AML-193 (cell line): ENCODE measurements at regions not wholly inside any gene's neighbourhood (a gene's known extent, or its start where the extent isn't known, plus 50 kb on each side); places are given as distances from the start of the nearest gene placed in this dataset.
"Not testable (repeated sequence)": the region's sequence is repeated elsewhere in the genome, so short reads cannot be mapped to it uniquely, and the experiment has no call there.

Experiments used
- DNase-seq, 2 experiments: peaks; one replicate each; lab custom pipeline; 2025; lab: John Stamatoyannopoulos, UW

- DNase-seq, result no peak
Observed at GRCh38 chr4:29948451-29948850, 771.7 kb upstream of the PCDH7 start.

GRCh38 chr4:29948858-29949257 lies 771.3 kb upstream of the PCDH7 start:
- no peak for DNase-seq

GRCh38 chr4:29966386-29966785 lies 753.8 kb upstream of the PCDH7 start:
- DNase-seq, result no peak

GRCh38 chr4:29970626-29971025 lies 749.5 kb upstream of the PCDH7 start:
- DNase-seq, result no peak

GRCh38 chr4:29972121-29972520 lies 748.0 kb upstream of the PCDH7 start:
- DNase-seq, result no peak

GRCh38 chr4:29983890-29984289 lies 736.3 kb upstream of the PCDH7 start:
- DNase-seq, result no peak

- DNase-seq, result no peak
Observed at GRCh38 chr4:30001628-30002027, 718.5 kb upstream of the PCDH7 start.

GRCh38 chr4:30002341-30002740 lies 717.8 kb upstream of the PCDH7 start:
- DNase-seq, result no peak

GRCh38 chr4:30005995-30006394 lies 714.2 kb upstream of the PCDH7 start:
- DNase-seq, result no peak

DNA sequence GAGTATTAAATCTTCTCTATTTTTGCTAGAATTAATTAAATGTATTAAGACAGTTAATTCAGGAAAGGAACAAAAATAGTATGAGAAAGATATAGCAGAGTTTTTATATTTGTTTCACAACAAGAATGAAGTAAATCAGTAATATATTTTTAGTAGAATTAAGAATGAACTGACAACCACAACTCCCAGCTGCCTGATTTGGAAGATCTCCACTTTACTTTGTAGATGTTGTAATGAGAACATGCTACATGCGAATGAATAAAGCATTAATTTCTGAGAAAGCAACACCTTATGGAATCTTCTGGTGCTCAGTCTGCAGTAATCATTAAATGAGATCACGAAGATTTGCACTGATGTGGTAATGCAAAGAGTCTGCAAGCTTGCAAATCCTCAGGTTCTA lies 695.6 kb upstream of the PCDH7 start:
- no peak for DNase-seq

- DNase-seq, result no peak
Observed at GRCh38 chr4:30028826-30029225, 691.3 kb upstream of the PCDH7 start.

- no peak for DNase-seq
Observed at GRCh38 chr4:30056016-30056766, 664.0 kb upstream of the PCDH7 start.

GRCh38 chr4:30068234-30068633 lies 651.9 kb upstream of the PCDH7 start:
- no peak for DNase-seq

DNA sequence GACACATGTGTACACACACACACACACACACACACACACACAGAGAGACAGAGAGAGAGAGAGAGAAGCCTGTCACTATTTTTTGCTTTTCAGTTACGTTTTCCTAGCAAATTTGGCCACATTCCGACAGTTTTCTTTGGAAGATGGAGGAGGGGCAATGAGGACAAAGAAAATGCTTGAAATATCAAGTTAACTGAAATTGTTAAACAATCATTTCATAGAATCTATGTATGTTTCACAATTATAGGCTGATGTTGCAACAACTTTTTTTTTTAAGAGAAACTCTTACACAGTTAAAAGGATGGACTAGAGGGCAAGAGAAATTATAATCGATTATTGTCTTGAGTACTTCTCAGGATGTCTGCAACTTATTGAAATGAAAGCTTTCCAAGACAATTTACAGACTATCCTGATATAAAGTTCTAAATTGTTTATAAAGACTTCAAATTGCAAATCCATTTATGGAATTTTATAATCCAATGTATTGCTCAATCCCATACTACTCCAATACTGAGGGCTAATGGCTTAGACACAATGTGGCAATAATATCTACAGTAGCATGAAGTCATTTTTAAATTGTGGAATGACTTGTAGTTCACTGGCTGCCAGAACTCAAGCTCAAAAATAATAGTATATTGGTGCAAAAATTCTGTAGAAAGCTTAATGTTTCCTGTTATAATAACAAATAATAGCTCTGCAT lies 647.0 kb upstream of the PCDH7 start:
- peak; percentile 2 to 3 for DNase-seq

DNA sequence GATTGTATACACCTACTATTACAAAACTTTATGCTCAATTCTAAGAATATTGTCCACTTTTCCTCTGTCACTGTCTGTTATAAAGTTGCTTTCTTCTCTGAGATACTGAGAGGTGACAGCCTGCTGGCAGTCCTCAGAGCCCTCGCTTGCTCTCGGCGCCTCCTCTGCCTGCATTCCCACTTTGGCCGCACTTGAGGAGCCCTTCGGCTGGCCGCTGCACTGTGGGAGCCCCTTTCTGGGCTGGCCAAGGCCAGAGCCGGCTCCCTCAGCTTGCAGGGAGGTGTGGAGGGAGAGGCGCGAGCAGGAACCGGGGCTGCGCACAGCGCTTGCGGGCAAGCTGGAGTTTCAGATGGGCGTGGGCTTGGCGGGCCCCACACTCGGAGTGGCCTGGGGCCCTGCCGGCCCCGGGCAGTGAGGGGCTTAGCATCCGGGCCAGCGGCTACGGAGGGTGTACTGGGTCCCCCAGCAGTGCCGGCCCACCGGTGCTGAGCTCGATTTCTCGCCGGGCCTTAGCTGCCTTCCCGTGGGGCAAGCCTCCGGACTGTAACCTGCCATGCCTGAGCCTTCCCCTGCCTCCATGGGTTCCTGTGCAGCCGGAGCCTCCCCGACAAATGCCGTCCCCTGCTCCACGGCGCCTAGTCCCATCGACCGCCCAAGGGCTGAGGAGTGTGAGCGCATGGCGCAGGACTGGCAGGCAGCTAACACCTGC lies 627.6 kb upstream of the PCDH7 start:
- not testable (repeated sequence) for DNase-seq

GRCh38 chr4:30094887-30095286 lies 625.3 kb upstream of the PCDH7 start:
- no peak for DNase-seq

DNA sequence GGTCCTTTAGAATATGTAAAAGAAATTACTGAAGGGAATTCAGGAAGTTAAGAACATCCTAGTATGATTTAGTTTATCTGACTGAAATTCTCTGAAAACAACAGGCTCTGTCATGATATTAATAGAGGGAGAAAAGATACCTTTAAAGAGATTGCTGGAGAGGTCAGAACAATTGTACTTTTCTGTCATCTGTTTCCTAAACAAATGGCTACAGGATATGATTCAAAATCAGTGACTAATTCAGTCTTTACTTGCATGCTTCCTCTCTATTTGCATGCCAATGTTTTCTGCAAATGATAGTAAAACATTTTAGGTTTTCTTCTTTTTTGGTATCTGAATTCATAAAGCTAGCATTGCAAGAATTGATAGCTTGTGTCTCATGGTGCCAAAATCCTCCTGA lies 616.7 kb upstream of the PCDH7 start:
- DNase-seq, result no peak

DNA sequence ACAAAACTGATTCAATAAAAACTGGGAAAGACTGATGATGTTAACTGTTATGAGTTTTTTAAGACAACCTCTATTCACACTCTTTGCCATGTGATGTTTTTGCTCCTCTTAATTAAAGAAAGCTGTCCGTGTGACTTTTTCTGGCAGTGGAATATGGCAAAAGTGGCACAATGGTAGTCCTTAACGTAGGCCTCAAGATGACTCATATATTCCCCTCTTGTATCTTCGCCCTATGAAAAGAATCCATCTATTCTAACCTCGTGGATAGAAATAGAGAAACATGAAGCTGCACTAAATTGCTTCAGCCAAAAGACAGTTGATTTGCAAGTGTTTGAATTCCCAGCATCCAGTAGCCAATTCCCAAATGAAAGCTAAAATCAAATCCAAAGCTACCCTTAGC lies 603.8 kb upstream of the PCDH7 start:
- no peak for DNase-seq

DNA sequence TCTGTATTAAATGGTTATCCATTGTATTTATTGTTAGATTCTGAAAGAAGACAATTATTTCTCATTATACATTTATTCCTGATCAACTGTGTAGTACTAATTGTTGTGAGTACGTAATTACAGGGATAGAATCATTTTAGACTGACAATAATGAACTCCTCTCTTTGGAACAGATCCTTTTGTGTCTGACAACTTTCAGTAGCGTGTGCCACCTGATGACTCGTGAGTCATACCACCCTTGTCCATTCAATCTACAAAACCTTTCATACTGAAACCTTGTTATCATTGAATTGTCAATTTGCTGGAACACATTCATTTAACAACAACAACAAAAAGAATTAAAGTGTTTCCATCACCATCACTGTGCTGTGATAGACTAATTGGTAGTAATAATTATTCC lies 602.7 kb upstream of the PCDH7 start:
- DNase-seq, result no peak

DNA sequence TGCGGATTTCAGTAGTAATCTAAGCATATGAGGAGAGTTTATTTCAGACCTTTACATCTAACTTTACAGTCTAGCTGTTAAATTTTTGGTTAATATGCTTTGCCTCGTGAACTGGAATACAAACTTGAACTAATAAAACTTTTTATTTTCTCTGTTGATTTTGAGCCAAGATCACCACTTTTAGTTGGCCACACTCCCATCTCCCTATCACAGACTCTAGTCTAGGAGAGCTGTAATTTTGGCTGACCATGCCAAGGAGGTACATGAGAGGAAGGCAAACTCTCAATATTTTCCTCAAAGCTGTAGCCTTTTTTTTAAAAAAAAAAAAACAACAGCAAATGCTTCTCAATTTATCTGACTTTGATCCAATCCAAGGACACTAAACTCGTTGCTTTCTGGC lies 597.5 kb upstream of the PCDH7 start:
- DNase-seq, result no peak

GRCh38 chr4:30124621-30125020 lies 595.5 kb upstream of the PCDH7 start:
- not testable (repeated sequence) for DNase-seq

DNA sequence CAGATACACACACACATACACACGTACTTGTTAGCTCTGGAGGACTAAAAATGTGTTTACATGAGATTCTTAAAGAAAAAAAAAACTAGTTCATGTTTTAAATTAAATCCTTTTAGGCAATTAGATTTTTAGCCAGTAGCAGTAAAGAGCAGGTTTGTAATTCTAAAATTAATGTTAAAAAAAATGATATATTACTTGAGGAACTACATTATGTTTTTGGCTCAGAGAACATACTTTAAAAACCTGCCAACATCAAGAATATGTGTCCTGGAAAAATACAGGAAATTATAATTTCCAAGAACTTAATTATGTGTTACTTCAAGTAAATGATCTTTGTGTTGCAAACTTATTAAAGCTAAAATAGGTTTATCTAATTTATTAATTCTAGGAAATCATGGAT lies 594.3 kb upstream of the PCDH7 start:
- DNase-seq, result no peak

DNA sequence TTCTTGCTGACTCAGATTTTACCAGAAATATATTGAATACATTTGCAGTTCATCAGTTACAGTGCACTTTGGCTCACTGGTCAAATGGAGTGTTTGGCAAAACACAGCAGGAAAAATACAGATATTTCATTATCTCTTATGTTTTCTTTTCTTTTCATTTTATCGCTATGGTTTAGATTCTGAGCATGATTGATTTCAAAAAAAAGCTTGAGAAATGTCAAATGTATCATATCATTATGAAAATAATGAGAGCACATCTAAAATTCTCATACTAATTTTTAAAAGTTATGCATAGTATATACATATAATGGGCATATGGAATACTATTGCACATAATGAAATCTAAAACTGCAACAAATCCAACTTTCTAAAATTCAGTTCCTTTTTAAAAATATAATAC lies 593.8 kb upstream of the PCDH7 start:
- DNase-seq, result no peak
